GM23338 (cell line): ENCODE measurements at regions not wholly inside any gene's neighbourhood (a gene's known extent, or its start where the extent isn't known, plus 50 kb on each side); places are given as distances from the start of the nearest gene placed in this dataset.

Experiments used
- CREB1 ChIP-seq: fragments of 250-450 bp; sonication (Bioruptor Pico); IDR thresholded peaks from 2 replicates; pipeline ENCODE4 v1.5.0; 2020; ENCODE audit warnings: low read depth, mild to moderate bottlenecking, moderate library complexity
- EZH2 ChIP-seq: fragments of 200-600 bp; sonication (generic); IDR thresholded peaks from one replicate; pipeline ENCODE4 v1.8.0; 2017; ENCODE audit warnings: antibody characterized with exemption, mild to moderate bottlenecking, low read depth; ENCODE audit not compliant: unreplicated experiment
- EZH2phosphoT487 ChIP-seq: fragments of 200-600 bp; sonication (generic); IDR thresholded peaks from one replicate; pipeline ENCODE4 v1.8.1; 2018; ENCODE audit warnings: antibody characterized with exemption; ENCODE audit not compliant: unreplicated experiment
- REST ChIP-seq: IDR thresholded peaks from one replicate; pipeline ENCODE4 v1.6.1; 2018; ENCODE audit warnings: antibody characterized with exemption; ENCODE audit not compliant: unreplicated experiment
- STAT1 ChIP-seq: IDR thresholded peaks from one replicate; pipeline ENCODE4 v1.6.1; 2016; ENCODE audit warnings: antibody characterized with exemption; ENCODE audit not compliant: unreplicated experiment
- ZNF331 ChIP-seq: fragments of 250-450 bp; sonication (Bioruptor Pico); IDR thresholded peaks from 2 replicates; pipeline ENCODE4 v1.5.0; 2020; ENCODE audit warnings: low read depth, mild to moderate bottlenecking, moderate library complexity
- TF ChIP-seq, protein P1 (sequence below): fragments of 250-450 bp; sonication (Bioruptor Pico); IDR thresholded peaks from 2 replicates; pipeline ENCODE4 v1.5.0; 2020; ENCODE audit warnings: mild to moderate bottlenecking, moderate library complexity

- TF ChIP-seq REST, result no peak
- no peak for TF ChIP-seq EZH2
- TF ChIP-seq CREB1 (CRISPR knock-in tag), result no peak
- no peak for TF ChIP-seq EZH2phosphoT487
- TF ChIP-seq, protein P1, sequence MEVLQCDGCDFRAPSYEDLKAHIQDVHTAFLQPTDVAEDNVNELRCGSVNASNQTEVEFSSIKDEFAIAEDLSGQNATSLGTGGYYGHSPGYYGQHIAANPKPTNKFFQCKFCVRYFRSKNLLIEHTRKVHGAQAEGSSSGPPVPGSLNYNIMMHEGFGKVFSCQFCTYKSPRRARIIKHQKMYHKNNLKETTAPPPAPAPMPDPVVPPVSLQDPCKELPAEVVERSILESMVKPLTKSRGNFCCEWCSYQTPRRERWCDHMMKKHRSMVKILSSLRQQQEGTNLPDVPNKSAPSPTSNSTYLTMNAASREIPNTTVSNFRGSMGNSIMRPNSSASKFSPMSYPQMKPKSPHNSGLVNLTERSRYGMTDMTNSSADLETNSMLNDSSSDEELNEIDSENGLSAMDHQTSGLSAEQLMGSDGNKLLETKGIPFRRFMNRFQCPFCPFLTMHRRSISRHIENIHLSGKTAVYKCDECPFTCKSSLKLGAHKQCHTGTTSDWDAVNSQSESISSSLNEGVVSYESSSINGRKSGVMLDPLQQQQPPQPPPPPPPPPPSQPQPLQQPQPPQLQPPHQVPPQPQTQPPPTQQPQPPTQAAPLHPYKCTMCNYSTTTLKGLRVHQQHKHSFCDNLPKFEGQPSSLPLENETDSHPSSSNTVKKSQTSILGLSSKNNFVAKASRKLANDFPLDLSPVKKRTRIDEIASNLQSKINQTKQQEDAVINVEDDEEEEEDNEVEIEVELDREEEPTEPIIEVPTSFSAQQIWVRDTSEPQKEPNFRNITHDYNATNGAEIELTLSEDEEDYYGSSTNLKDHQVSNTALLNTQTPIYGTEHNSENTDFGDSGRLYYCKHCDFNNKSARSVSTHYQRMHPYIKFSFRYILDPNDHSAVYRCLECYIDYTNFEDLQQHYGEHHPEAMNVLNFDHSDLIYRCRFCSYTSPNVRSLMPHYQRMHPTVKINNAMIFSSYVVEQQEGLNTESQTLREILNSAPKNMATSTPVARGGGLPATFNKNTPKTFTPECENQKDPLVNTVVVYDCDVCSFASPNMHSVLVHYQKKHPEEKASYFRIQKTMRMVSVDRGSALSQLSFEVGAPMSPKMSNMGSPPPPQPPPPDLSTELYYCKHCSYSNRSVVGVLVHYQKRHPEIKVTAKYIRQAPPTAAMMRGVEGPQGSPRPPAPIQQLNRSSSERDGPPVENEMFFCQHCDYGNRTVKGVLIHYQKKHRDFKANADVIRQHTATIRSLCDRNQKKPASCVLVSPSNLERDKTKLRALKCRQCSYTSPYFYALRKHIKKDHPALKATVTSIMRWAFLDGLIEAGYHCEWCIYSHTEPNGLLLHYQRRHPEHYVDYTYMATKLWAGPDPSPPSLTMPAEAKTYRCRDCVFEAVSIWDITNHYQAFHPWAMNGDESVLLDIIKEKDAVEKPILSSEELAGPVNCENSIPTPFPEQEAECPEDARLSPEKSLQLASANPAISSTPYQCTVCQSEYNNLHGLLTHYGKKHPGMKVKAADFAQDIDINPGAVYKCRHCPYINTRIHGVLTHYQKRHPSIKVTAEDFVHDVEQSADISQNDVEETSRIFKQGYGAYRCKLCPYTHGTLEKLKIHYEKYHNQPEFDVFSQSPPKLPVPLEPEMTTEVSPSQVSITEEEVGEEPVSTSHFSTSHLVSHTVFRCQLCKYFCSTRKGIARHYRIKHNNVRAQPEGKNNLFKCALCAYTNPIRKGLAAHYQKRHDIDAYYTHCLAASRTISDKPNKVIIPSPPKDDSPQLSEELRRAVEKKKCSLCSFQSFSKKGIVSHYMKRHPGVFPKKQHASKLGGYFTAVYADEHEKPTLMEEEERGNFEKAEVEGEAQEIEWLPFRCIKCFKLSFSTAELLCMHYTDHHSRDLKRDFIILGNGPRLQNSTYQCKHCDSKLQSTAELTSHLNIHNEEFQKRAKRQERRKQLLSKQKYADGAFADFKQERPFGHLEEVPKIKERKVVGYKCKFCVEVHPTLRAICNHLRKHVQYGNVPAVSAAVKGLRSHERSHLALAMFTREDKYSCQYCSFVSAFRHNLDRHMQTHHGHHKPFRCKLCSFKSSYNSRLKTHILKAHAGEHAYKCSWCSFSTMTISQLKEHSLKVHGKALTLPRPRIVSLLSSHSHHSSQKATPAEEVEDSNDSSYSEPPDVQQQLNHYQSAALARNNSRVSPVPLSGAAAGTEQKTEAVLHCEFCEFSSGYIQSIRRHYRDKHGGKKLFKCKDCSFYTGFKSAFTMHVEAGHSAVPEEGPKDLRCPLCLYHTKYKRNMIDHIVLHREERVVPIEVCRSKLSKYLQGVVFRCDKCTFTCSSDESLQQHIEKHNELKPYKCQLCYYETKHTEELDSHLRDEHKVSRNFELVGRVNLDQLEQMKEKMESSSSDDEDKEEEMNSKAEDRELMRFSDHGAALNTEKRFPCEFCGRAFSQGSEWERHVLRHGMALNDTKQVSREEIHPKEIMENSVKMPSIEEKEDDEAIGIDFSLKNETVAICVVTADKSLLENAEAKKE (CRISPR knock-in tag), result no peak
- TF ChIP-seq ZNF331 (CRISPR knock-in tag), result no peak
- no peak for TF ChIP-seq STAT1
Measured at GRCh38 chr4:136461533-136461932, 1070.8 kb downstream of the PCDH18 start (continued).
